ENCODE measurements at regions not wholly inside any gene's neighbourhood (a gene's known extent, or its start where the extent isn't known, plus 50 kb on each side); places are given as distances from the start of the nearest gene placed in this dataset.

- TF ChIP-seq CTCF (IDR thresholded peaks at IDR 0.05; ENCODE audit: extremely low read depth in 1 of 2, insufficient read depth in 1 of 2, low read depth in 1 of 2, low read length in 2 of 2), result no peak
- no peak for TF ChIP-seq JUN (IDR thresholded peaks at IDR 0.05; ENCODE audit: borderline replicate concordance, insufficient read depth, insufficient read length, low read depth)
- TF ChIP-seq POLR2A (IDR thresholded peaks at IDR 0.05; ENCODE audit: low read depth, low read length), result no peak
- no peak for TF ChIP-seq EZH2 (IDR thresholded peaks at IDR 0.05; ENCODE audit: borderline replicate concordance, low read depth, low read length, severe bottlenecking)
- TF ChIP-seq MYC (IDR thresholded peaks at IDR 0.05; ENCODE audit: low read depth, low read length), result no peak
- TF ChIP-seq MAX (IDR thresholded peaks at IDR 0.05; ENCODE audit: insufficient read depth, insufficient read length), result no peak
- TF ChIP-seq POLR2AphosphoS5 (IDR thresholded peaks at IDR 0.05; ENCODE audit: insufficient read depth, low read depth, low read length), result no peak
- no peak for TF ChIP-seq FOS (IDR thresholded peaks at IDR 0.05; ENCODE audit: borderline replicate concordance, insufficient read depth, low read length)
- TF ChIP-seq GATA2 (IDR thresholded peaks at IDR 0.05; ENCODE audit: insufficient read depth, insufficient read length, low read depth, low read length), result no peak
Measured at GRCh38 chr2:18376936-18377335, 183.5 kb downstream of the RDH14 start.

All from endothelial cell of umbilical vein (primary cell).